ENCODE measurements at regions not wholly inside any gene's neighbourhood (a gene's known extent, or its start where the extent isn't known, plus 50 kb on each side); places are given as distances from the start of the nearest gene placed in this dataset.
"Not testable (repeated sequence)": the region's sequence is repeated elsewhere in the genome, so short reads cannot be mapped to it uniquely, and the experiment has no call there.

GRCh38 chr15:22713933-22714332 is 72.5 kb upstream of the NIPA1 start:
- TF ChIP-seq CTCF, POLR2A (IDR thresholded peaks at IDR 0.05): not testable (repeated sequence)
